Duodenal mucosa (tissue), 2 donors: ENCODE measurements at regions not wholly inside any gene's neighbourhood (a gene's known extent, or its start where the extent isn't known, plus 50 kb on each side); places are given as distances from the start of the nearest gene placed in this dataset.

Source experiments
- H3K27ac ChIP-seq: one replicate; pipeline ENCODE4 v1.7.0; 2013; ENCODE audit warnings: low read depth, low read length
- H3K27me3 ChIP-seq, 2 donors: one replicate each; pipeline ENCODE4 v1.7.0; 2013; ENCODE audit warnings: low read length in 2 of 2, control low read depth in 1 of 2; ENCODE audit not compliant: insufficient read depth in 2 of 2, control insufficient read depth in 1 of 2
- H3K36me3 ChIP-seq, 2 donors: one replicate each; pipeline ENCODE4 v1.7.0; 2013; ENCODE audit warnings: low read length in 2 of 2, control low read depth in 1 of 2; ENCODE audit not compliant: insufficient read depth in 2 of 2, control insufficient read depth in 1 of 2
- H3K4me1 ChIP-seq, 2 donors: one replicate each; pipeline ENCODE4 v1.7.0; 2013; ENCODE audit warnings: low read length in 2 of 2, control low read depth in 1 of 2; ENCODE audit not compliant: insufficient read depth in 2 of 2, control insufficient read depth in 1 of 2
- H3K4me3 ChIP-seq, 2 donors: one replicate each; pipeline ENCODE4 v1.7.0; 2013; ENCODE audit warnings: low read length in 2 of 2, low read depth in 1 of 2
- H3K9ac ChIP-seq, 2 donors: one replicate each; pipeline ENCODE4 v1.7.0; 2013; ENCODE audit warnings: low read length in 2 of 2, low read depth in 1 of 2
- H3K9me3 ChIP-seq, 2 donors: one replicate each; pipeline ENCODE4 v1.7.0; 2013; ENCODE audit warnings: low read length in 2 of 2, control low read depth in 1 of 2; ENCODE audit not compliant: control insufficient read depth in 1 of 2

DNA sequence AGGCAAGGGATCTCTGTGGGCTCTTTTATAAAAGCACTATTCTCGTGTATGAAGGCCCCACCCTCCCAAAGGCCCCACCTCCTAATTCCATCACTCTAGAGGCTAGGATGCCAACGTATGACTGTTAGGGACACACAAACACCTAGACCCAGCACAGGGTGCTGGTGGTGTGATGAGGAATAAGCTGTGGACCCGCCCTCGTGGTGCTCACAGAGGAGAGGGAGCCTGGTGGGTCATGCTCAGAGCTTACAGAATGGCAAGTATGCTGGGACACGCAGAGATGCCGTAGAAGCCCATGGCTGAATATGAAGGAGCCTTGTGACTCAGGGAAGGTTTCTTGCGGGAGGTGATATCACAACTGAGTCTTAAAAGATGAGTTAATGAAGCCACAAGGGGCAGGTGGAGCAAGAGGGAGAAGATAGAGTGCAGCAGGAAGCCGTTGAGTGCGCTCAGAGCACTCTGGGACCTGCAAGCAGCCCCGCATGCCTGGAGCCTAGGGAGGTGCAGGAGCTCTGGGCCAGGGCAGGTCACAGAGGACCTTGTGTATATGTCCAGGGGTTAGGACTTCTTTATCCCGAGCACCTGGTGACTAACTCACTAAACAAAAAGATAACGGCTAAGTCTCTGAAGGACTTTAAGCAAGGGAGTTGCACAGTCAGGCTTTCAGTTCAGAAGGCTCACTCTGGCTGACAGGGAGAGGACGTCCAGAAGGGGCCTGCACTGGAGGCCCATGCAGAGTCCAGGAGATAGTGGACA lies 160.9 kb downstream of the TRIM29 start:
- H3K9me3 ChIP-seq, result no peaks in the 10 kb centered on the region
- no peaks in the 10 kb centered on the region for H3K27me3 ChIP-seq
- peaks cover 10 to 18% of the 10 kb centered on the region in 2 donors for H3K4me1 ChIP-seq
- H3K9ac ChIP-seq, result no peak overlapping the region
- H3K36me3 ChIP-seq, result no peaks in the 10 kb centered on the region
- no peak overlapping the region for H3K27ac ChIP-seq
- H3K4me3 ChIP-seq, result no peak overlapping the region

DNA sequence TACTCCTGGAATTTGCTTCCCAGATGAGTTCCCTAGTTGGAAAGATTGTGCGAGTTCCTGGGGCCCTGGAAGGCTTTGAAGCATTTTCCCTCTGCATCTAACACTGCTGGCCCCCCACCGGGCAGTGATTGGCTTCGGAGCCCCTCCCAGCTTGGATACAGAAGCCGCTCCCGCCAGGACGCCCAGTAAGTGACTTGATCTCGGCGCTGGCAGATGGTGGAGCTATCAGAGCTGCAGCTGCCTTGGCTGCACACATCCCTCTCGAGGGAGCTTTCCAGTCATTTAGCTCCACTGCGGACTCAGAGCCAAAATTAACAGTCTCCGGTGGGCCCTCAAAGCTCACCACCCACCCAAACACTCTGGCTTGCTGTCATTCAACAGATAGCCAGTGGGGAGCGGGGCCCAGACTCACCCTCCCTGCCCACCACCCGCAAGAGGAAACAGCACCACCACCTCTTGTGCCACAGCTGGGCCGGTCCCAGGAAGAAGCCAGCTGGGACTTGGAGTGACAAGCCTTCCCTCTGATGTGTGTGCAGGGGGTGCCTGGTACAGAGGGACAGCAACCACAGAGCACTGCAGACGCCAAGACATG lies 162.3 kb downstream of the TRIM29 start:
- Histone ChIP-seq H3K9ac (no peak overlapping the region), H3K4me1 (peaks cover 10 to 18% of the 10 kb centered on the region in 2 donors), H3K27ac (no peak overlapping the region), H3K27me3 (no peaks in the 10 kb centered on the region), H3K36me3 (no peaks in the 10 kb centered on the region), H3K9me3 (no peaks in the 10 kb centered on the region), H3K4me3 (no peak overlapping the region)

DNA sequence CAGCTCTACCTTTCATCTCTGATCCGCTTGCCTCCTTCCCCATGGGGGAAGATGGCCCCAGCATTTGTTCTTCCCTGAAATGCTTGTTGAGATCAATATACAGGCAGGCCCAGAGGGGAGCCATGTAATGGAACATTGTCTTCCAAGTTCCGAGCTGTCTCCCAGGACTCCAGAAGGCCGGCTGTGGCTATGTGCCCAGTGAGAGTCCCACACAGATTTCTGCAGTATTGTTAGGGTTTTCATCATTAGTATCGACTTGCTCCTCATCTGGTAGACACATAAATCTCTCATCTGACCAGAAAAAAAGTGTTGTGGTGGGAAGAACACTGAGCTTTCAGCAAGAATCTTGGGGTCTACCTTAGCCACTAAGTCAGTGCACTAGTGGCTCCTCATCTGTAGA lies 163.4 kb downstream of the TRIM29 start:
- Histone ChIP-seq H3K36me3 (no peaks in the 10 kb centered on the region), H3K4me3 (no peak overlapping the region), H3K27me3 (no peaks in the 10 kb centered on the region), H3K9me3 (no peaks in the 10 kb centered on the region), H3K27ac (no peak overlapping the region), H3K4me1 (peaks cover 10% of the 10 kb centered on the region in 2 donors), H3K9ac (no peak overlapping the region)

DNA sequence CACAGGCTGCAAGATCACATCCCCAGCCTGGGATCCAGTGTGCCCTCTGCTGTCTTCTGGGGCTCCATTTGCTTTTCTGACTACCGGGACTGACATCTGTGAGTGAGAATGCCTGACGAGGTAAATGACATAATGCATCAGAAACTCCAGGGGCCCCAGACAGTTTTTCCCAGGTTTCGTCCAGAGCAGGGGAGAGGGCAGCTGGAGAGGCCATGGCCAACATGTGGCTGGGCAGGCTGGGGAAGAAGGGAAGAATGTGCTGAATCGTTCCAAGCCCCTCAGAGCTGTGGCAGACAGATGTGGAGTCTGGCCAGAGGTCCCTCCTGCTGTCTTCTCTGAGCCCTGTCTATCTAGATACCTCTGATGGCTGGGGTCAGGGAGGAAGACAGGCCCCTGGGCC lies 163.9 kb downstream of the TRIM29 start:
- Histone ChIP-seq H3K27ac (no peak overlapping the region), H3K9me3 (no peaks in the 10 kb centered on the region), H3K4me3 (no peak overlapping the region), H3K36me3 (no peaks in the 10 kb centered on the region), H3K27me3 (no peaks in the 10 kb centered on the region), H3K9ac (no peak overlapping the region), H3K4me1 (peaks cover 6% of the 10 kb centered on the region in 2 donors)

DNA sequence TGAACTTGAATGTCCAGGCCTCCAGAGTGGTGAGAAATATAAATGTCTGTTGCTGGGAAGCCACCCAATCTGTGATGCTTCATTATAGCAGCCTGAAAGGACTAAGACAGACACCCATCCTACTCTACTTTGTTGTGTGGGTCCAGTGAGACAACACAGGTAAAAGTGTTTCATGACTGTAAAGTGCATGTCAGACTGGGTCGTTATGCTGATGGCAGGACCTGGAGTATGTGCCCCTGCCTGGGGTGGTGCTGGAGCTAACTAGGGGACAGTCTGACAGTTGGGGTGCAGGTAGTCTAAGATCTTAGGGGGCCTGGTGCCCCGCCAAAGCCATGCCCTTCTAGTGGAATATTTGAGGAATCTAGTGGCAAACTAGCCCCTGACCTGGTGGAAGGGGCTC lies 165.6 kb downstream of the TRIM29 start:
- H3K9me3 ChIP-seq, result no peaks in the 10 kb centered on the region
- no peak overlapping the region for H3K4me3 ChIP-seq
- no peak overlapping the region for H3K9ac ChIP-seq

DNA sequence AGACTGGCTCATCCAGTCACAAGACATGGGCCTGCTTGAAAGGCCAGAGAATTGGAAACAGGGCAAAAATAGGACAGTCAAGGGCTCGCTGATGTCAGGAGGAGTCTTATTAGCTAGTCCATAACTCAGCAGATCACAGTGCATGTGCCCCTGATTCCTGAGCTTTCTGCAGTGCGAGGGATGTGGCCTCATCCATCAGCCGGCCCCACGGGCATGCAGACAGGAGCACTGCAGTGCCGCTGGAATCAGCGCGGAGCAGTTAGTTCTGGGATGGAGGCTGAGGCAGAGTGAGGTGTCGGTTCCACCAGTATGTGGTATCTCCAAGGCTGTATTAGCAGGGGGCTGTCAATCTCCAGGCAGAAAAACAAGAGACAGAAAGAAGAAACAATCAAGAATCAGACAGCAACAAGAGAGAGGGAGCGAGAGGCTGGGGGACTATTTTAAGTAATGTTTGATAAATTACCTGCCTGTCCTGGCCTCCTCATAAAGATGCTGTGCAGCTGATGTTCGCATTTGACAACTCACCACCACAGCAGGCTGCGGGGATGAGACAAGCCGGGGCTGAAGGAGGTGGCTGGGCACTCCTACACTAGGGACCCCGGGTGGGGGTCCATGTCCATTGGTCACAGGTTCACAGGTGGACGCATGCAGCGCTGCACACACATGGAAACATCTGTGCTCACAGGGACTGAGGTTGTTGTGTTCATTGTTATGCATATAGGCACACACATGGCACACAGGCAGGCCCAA lies 167.2 kb downstream of the TRIM29 start:
- Histone ChIP-seq H3K27ac (no peak overlapping the region), H3K36me3 (no peaks in the 10 kb centered on the region), H3K9ac (no peak overlapping the region), H3K4me1 (no peaks in the 10 kb centered on the region), H3K9me3 (no peaks in the 10 kb centered on the region), H3K4me3 (no peak overlapping the region), H3K27me3 (no peaks in the 10 kb centered on the region)

More for the DNA sequence above, 165.6 kb downstream of the TRIM29 start:
- Histone ChIP-seq H3K27me3 (no peaks in the 10 kb centered on the region), H3K27ac (no peak overlapping the region), H3K36me3 (no peaks in the 10 kb centered on the region), H3K4me1 (no peaks in the 10 kb centered on the region)

DNA sequence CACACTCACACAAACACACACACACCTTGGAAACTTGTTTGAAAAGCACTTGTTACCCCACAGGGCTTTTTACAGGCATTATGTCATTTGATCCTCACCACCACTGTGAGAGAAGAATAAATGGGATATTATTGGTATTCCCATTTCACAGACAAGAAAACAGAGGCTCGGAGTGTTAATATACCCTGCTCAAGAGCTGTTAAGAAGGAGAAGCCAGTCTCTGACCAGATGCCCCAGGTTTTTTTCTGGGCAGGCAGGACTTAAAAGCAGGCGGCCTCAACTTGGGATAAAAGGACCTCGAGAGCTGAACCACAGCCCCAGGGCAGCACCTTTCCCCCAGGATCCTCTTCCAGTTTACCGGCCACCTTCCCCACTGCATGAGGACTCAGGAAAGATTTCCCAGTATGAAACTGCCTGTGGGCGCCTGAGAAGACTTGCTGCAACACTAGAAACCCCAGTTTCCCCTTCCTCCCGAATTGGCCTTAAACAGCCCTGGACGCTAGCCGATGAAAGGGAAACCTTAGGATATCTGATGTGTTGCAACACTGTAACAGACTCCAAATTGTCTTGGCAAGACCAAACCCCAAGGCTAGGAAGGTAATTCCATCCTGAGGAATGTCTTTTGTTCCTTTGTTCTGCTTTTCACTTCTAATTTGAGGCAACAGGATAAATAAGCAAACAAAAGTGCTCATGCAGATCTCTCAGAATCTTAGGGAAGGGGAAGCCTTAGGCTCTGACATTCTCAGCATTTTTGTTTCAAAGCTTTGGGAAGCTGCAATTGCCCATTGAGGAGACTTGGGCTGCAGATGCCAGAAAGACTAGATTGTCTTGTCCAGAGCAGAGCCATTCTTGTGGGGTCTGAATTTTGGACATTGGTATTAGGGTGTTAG lies 173.5 kb downstream of the TRIM29 start:
- no peaks in the 10 kb centered on the region for H3K9me3 ChIP-seq
- H3K4me3 ChIP-seq, result no peak overlapping the region
- H3K9ac ChIP-seq, result no peak overlapping the region
- no peaks in the 10 kb centered on the region for H3K4me1 ChIP-seq
- no peak overlapping the region for H3K27ac ChIP-seq
- no peaks in the 10 kb centered on the region for H3K36me3 ChIP-seq
- no peaks in the 10 kb centered on the region for H3K27me3 ChIP-seq

DNA sequence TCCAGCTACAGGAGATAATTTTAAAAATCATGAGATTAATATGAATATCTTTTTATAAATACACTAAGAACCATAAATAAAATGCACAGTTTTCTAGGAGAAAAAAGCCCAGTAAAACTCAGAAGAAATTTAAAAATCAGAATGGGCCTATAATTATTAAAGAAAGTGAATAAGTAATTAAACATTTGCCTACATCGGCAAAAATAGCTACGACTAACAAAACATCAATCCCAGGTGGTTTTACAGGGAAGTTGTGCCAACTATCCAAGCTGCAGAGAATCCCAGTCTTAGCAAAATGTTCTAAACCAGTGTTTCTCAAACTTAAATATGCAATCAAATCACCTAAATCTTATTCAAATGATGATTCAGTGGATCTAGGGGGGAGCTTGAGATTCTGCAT lies 180.0 kb downstream of the TRIM29 start:
- H3K9me3 ChIP-seq, result no peaks in the 10 kb centered on the region

DNA sequence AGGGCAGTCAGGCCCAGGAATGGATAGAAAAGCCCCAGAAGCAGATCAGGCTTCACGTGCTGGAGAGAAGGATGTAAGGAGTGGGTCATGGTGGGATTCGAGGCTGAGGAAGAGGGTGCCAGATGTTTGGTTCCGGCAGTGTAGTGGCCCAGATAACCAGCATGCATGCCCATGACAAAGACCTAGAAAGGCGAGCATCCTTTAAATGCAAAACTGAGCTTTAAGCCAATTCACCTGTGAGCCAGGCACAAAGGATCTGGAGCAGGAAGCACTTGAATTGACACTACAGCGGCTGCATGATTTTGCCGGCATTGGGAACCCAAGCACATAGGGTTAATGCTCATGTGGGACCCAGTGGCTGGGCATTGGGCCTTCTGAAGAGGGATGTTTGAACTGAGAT lies 185.5 kb downstream of the TRIM29 start:
- Histone ChIP-seq H3K9ac (no peak overlapping the region), H3K36me3 (no peaks in the 10 kb centered on the region)

More for the DNA sequence above, 180.0 kb downstream of the TRIM29 start:
- Histone ChIP-seq H3K4me3 (no peak overlapping the region), H3K36me3 (no peaks in the 10 kb centered on the region), H3K27ac (no peak overlapping the region), H3K27me3 (no peaks in the 10 kb centered on the region), H3K4me1 (no peaks in the 10 kb centered on the region), H3K9ac (no peak overlapping the region)

More for the DNA sequence above, 185.5 kb downstream of the TRIM29 start:
- no peaks in the 10 kb centered on the region for H3K4me1 ChIP-seq
- no peak overlapping the region for H3K4me3 ChIP-seq
- no peaks in the 10 kb centered on the region for H3K9me3 ChIP-seq
- no peaks in the 10 kb centered on the region for H3K27me3 ChIP-seq
- no peak overlapping the region for H3K27ac ChIP-seq
